ENCODE measurements at regions not wholly inside any gene's neighbourhood (a gene's known extent, or its start where the extent isn't known, plus 50 kb on each side); places are given as distances from the start of the nearest gene placed in this dataset.

DNA sequence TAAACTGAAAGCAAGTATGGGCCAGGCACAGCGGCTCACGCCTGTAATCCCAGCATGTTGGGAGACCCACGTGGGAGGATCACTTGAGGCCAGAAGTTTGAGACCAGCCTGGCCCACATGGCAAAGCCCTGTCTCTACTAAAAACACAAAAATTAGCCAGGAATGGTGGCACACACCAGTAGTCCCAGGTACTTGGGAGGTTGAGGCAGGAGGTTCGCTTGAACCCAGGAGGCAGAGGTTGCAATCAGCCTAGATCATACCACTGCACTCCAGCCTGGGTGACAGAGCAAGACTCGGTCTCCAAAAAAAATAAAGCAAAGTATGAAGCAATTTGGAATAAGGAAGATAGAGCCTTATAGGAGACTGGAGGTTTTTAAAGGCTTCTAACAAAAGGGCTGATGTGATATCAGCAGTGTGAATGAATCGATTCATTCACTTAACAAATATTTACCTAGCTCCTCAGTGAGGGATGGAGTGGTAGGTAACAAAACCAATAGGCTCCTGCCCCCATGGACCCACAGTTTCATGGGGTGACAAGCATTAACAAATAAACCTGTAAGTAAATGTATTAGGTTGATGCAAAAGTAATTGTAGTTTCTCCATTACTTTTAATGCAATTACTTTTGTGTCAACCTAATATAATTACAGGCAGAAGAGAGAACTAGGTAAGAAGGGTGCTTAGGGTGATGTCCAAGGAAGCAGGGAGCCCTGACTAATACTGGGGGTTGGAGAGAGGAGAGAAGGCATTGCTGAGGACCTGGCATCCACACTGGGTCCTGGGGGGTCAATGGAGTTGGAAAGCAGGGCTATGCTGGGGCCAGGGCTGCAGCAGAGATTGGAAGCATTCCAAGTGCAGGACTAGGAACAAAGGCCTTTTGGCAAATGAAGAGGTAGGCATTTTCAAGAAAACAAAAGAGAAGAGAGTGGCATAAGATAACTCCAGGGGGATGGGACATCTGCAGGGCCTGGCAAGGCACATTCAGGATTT is 195.4 kb upstream of the ARL4C start:
- DNase-seq, result no peak

DNA sequence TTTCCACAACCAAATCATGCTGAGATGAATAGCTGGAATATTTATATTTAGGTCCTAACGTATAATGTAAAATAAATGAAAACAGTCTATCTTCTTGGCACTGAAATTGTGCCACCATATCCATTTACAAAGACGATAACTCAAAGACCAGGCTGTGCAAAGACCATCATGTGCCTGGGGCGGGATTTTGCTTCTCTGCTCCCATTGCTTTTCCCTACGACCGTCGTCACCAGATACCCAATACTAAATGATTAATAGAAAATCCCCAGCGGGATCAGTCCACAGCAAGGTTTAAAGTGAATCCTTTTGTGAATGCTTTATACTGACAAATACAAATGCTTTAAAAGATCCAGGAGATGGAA is 194.3 kb upstream of the ARL4C start:
- no peak for DNase-seq

DNA sequence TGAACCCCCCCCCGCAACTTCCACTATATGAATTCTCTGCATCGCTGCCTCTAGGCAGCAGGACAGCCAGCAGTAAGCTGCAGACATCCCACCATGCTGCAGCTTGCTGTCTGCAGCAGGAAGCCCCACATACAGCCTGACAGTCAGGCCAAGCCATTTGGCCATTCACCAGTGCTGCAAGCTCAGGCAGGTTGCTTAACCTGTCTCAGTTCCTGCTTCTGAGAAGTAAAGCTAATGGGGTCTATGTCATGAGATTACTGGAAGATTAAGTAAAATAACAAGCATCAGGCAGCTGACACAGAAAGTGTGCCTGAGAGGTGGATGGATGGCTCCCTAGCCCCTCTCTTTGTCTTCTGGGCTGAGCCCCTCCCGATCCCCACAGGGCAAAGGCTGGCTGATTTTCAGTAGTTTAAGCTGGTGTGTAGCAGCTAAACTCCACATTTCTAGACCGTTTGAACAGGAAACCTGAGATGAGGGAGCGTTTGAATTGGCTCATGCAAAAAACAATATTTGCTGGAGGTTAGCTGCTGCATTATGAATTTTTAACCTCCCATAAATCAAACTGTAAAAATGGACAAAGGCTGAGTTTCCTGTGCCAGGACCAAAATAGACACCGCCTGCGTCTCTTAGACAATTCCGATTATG is 193.8 kb upstream of the ARL4C start:
- no peak for DNase-seq

DNA sequence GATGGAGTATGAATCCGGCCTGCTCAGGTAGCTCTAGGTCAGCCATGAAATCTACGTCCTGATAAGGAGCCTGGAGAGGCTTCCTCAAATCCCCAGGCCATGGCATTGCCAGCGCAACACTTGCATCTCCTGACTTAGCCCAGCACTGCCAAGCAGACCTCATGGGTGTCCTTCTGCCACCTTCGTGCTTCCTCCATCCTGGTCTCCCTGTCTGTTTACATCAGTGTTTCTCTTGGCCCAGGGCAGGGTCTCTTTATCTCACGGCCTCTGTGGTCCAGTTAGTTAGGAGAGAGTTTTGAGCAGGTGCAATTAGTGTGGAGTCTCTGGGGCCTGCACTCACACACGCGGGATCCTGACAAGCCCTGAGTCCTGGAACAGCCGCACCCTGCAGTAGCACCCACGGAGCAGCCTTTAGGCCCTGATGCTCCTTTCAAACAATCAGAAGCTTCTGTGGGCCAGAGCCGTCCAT is 193.1 kb upstream of the ARL4C start:
- DNase-seq, result no peak

DNA sequence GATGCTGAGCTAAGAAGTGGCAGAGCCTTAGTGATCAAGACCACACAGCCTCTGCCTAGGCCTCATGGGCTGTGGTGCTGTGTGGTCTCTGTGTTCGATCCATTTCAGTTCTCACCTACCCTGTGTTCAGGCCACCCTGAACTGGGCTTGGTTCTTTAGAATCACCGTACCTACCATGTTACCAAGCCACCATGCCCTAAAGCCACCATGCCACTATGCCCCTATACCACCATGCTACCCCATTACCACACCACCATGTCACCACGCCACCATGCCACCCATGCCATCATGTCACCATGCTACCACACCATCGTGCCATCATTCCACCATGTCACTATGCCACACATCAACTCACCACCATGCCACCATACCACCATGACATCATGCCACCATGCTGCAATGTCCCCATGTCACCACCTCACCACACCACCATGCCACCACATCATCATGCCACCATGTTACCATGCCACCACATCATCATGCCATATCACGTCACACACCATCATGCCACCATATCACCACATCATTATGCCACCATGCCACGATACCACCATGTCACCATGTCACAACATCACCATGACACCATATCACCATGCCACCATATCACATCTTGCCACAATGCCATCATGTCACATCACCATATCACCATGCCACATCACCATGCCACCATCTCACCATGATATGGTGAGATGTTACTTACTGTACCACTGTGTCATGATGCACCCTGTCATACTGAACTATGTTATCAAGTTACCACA is 191.0 kb upstream of the ARL4C start:
- no peak for DNase-seq

DNA sequence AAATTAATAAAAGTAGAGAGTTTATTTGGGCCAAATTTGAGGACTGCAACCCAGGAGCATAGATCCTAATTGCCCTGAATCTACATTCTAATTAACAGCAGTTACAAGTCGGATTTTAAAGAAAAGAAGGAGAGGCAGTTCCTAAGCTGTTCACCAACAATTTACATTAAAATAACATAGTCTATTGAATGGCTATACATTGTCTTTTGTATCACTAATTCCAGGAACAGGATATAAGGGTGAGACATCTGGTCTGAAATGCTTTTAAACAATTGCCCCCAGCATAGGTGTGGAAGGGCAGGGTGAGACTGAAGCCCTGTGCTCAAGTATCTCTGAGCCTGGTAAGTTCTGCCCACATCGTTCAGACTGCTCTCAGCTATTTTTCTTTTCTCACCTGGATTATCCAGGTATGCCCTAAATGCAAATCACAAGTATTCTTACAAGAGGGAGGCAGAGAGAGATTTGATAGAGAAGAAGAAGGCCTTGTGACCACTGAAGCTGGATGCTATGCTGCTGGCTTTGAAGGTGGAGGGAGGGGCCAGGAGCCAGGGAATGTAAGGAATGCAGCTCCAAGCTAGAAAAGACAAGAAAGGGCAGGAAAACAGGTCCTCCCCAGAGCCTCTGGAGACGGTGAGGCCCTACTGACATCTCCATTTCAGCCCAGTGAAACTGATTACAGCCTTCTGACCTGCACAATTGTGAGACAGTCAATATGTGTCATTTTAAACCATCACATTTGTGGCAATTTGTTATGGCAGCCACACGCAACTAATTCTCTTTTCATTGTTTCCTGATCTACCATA is 189.4 kb upstream of the ARL4C start:
- DNase-seq, result no peak

DNA sequence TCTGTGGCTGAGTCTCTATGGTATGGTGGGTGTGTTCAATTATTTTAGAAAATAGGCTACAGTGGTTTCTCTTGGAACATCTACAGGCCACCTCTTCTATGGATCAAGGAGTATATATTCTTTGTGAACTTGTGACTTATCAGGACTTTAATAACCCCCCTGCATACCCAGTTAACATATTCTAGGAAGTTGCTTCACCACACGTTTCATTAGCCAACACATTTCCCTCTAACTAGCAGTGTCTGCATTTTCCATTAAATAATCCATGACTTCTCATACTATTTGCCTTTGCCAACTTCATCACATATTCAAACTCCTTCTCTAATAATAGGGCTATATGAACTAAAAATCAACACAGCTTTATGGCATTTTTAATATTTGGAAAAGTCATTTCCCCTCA is 187.6 kb upstream of the ARL4C start:
- no peak for DNase-seq

DNA sequence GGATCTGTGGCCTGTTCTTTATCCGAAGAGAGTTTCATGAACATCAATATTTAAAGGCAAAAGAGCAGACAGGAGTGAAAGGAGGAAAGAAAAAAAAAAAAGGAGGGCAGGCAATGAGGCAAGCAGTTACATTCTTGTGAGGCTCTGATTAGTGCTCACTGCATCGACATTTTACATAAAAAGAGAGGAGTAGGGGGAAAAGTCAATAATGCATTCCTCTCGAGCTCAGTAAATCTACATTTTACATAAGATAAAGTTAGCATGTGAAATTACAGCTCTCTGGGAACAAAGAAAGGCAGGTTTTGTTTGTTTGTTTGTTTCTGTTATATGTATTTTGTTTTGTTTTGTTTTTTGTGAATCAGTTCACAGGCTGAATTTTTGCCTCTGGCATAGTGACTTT is 187.1 kb upstream of the ARL4C start:
- no peak for DNase-seq

DNA sequence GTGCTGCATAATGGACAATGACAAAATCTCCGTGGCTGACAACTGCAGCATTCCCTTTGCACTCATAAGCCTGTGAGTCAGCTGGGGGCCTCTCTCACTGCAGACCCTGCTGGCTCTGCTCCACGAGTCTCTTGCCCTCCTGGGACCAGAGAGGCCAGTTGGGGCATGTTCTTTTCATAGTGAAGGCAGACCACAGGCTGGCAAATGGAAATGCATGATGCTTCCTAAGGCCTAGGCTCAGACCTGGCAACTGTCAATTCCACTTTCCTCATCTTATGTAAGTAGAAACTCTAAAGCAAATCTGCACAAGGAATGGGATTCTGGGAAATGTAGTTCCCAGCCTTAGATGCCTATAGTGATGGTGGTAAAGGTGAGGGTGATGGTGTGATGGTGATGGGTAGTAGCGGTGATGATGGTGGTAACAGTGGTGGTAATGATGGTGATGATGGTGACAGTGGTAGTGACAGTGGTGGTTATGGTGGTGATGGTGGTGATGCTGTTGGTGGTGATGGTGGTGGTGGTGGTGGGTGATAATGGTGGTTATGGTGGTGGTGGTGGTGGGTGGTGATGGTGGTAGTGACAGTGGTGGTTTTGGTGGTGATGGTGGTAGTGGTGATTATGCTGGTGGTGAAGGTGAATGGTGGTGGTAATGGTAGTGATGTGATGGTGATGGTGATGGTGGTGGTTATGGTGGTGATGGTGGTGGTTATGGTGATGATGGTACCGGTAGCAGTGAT is 185.8 kb upstream of the ARL4C start:
- DNase-seq, result no peak

DNA sequence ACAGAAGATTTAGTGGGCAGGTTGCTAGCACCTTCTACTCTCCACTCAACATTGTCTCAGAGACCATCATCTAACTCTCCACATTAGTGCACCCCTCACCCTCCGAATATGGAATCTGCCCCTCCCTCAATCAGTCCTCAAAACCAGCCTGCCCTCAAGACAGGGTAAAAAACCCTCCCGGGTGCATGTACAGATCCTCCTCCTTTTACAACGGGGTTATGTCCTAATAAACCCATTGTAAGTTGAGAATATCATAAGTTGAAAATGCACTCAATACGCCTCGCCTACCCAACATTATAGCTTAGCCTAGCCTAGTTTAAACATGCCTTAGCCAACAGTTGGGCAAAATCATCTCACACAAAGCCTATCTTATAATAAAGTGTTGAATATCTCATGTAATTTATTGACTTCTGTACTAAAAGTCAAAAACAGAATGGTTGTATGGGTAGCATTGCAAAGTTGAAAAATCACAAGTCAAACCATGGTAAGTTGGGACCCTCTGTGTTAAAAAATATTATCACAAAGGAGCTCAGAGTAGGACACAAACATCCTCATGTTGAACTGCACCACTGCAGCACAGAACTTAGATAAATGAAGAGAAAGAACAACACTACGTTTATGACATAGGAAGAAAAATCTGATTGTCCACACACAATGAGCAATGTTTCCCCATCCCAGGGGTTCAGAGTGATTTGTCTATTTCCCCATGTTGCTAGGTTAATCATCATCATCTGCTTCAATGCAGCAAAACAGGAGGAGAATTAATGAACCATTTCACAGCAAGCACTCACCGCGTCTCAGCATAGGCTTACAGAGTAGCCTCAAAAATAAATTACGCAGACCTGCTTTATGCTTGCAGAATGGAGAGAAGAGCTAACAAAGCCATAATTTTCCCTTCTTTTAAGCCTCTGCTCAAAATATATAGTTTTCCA is 184.1 kb upstream of the ARL4C start:
- no peak for DNase-seq

DNA sequence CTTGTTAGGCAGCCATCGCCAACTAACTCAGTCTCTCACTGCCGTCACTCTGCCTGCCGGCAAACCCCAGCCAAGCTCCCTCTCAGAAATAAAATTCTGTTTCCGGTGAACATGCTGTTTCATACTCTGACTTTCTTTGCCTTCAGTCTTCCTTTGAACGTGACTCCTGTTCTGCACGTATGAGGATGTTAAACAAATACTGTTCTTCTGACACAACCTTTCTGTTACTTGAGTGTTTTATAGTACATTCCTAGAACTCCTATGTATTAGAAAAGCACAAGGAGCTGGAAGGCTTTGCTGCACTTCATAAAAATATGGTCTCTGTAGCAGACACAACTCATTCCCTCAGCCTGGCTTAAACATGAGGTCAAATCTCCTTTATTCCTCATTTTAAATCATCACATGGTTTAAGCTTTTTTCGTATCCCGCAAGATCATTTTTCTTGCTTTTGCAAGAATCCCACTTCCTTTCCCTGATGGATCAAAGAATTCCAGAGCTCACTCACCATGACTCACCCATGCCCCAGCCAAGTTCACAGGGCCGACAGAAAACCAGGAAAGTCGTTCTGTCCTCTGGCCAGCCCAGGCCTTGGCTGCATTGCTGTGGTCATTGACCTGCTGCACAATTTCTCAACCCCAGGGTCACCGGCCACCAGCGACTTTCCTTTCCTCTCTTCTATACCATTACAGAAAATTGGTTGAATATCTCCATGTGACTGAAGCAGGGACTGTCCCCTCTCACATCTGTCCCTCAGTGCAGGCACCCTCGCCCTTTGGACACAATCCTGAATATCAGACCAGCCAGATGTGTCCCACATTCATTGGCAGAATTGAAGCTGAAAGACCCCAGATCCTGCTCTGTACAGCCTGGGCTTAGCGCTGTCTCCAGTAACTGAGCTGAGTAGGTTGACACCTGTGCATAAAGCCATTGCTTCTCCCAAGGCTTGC is 183.1 kb upstream of the ARL4C start:
- no peak for DNase-seq

DNA sequence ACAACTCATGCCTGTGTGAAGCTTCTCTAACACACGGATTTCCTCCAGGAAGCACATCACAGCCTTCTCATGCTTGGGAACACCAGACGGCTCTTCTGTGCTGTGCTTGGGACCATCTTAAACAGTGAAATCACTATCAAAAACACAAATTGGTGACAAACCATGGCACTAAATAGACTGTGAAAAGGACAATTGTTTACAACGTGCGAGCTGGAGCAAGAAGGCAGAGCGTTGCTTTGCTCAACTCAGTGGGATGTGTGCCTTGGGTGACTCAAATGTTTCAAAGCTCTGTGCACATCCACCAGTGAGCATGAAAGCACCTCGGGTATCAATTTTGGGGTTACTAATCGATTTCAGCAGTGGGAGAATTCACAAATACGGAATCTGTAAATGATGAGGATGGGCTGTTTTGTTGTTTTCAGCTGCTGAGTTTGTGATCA is 182.4 kb upstream of the ARL4C start:
- DNase-seq, result no peak

DNA sequence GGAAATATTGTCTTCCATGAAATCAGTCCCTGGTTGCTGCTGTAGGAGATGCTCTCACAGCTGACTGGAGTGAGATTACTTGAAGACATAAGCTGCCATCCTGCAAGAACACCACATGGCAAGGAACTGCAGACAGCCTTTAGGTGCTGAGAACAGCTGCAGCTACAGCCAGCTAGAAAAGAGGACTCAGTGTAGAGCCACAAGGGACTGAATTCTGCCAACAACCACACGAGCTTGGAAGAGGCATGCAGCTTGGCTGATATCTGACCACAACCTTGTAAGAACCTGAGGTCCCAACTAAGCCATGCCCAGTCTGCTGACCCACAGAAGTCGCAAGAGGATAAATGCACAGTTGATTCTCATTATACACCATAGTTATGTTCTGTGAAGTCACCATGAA is 181.8 kb upstream of the ARL4C start:
- DNase-seq, result no peak

DNA sequence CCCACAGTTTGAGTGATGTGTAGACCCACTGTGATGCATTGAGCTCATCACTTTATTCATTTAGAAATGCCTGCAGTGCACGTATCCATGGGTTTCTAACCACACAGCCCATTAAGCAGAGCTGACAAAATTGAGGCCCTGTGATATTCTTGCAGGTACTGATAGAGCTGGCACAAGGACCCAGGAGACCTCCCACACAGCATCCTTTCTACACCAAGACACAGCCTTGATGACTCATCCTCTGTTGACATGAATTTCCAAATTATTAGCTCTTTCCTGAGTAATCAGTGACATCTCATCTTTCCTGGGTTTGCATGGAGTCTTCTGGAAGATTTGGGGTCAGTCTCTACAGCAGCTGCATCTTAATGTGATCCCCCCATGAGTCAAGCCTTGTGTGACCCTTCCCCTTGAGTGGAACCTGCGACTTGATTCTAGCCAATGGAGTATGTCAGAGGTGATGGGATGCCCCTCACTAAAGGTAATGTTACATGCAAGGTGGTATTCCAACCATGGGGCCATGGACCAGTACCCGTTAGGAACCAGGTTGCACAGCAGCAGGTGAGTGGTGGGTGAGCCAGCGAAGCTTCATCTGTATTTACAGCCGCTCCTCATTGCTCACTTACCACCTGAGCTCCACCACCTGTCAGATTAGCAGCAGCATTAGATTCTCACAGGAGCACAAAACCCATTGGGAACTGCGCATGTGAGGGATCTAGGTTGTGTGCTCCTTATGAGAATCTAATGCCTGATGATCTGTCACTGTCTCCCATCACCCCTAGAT is 181.1 kb upstream of the ARL4C start:
- DNase-seq, result no peak

DNA sequence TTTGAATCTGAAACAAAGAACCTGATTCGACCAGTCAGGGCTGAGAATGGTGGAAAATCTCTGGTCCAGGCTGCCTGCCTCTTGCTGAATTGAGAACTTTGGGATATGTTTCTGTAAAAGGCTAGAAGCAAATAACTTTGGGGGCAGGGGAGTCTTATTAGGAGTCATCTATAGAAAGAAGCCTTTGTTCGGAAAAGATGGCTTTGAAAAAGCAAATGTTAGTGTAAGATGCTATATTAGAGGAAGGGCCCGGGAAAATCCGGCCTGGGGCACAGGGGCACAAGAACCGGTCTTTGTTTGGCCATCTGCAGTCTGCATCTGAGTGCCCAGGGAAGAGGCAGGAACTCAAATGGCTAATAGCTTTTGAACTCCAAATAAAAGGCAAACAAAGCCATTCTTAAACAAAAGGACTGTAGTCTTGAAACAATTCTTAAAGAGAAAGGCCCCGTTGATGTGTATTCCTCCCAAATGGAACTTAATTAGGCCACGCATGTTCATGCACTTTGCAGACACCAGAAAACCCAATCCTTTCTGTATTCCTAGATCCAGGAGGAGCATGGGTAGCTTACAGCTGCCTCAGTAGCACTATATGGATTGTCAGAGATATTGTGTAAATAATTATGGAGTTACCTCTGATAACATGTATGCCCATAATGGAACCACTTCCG is 180.0 kb upstream of the ARL4C start:
- no peak for DNase-seq

DNA sequence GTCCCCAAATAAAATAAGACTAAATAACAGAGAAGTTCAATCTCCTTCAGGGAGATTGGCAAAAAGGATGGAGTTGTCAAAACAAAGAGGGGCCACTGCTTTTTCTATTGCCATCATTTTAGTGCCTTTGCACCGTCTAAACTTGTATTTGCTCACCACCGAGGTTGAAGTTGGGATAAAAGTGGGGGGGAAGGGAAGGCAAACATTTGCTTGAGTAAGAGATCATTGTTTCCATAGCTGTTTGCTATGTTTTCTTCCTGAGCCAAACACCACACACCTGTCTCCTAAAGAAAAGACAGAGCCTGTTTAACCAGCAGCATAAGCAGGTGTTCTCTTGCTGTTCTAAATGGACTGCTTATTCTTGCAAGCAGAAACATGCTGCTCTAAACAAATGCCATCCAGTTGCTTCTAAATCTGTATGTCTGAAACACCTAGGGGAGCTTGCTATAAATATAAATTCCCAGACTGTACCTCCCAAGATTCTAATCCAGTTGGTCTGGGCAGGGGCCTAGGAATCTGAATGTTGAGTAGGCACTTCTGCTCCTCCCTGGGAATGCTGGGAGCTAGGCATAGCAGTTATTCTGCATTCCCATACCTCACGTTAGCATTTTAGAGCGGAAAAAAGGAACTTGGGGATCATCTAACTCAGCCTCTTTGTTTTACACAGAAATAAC is 179.4 kb upstream of the ARL4C start:
- no peak for DNase-seq

DNA sequence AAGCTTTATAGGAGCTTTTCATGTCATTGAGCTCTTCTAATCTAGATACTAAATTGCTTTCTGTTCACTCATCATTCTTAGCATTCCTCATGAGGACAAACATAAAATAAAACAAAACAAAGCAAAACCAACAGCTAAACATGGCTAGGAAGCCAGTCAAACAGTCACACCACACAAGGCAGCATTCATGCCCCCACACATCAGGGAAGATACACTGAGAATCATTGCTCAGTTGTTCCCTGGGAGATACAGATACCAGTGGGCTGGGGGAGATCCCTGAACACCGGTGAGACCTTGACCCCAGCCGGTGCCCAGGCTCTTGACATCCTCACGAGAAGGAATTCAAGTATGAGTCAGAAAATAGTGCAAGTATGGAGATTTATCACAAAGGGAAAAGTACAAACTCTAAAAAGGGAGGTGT is 177.9 kb upstream of the ARL4C start:
- no peak for DNase-seq
